ENCODE measurements at regions not wholly inside any gene's neighbourhood (a gene's known extent, or its start where the extent isn't known, plus 50 kb on each side); places are given as distances from the start of the nearest gene placed in this dataset.
"Not testable (repeated sequence)": the region's sequence is repeated elsewhere in the genome, so short reads cannot be mapped to it uniquely, and the experiment has no call there.

GRCh38 chr14:55843718-55844403 is 263.9 kb downstream of the KTN1 start:
- DNase-seq (ENCODE audit: low read depth in 3 of 3, low spot score in 2 of 3) = no peak

DNA sequence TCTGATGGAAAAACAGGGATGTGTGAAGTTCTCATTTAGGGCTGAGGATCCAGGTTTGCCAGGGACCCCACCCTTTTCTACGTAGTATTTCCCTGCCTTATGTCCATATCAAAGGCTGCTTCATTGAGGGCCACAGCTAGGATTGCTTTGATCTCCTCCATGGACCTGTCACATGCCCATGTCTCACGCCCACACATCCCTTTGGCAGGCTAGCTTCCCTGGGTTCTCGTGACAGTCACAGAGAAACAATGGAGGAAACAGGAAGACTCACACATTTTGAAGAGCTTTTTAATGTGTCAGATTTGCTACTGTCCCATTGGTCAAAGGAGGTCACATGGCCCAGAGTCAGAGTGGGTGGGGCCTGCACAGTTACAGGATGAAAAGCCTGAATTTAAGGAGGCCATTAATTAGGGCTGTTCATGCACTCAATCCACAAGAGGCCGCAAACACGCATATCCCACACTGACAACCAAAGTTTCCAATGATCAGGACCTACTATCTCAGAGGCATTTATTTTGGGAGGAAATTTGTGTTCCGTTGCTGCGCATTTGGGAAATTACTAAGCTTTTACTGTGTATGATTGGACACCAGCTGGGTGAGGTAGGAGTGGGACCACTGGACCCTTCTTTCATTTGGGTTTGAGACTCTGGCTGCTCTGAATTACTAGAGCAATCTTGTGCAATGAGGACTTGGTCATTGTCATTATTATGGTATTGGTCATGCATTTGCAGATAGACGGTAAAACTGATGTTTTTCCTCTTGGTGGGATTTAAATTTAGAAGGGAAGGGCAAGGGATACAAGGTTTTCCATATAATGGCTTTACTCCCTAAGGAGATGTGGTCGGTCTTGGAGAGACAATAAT is 266.2 kb downstream of the KTN1 start:
- DNase-seq (ENCODE audit: low read depth in 3 of 3, low spot score in 2 of 3) = no peak

DNA sequence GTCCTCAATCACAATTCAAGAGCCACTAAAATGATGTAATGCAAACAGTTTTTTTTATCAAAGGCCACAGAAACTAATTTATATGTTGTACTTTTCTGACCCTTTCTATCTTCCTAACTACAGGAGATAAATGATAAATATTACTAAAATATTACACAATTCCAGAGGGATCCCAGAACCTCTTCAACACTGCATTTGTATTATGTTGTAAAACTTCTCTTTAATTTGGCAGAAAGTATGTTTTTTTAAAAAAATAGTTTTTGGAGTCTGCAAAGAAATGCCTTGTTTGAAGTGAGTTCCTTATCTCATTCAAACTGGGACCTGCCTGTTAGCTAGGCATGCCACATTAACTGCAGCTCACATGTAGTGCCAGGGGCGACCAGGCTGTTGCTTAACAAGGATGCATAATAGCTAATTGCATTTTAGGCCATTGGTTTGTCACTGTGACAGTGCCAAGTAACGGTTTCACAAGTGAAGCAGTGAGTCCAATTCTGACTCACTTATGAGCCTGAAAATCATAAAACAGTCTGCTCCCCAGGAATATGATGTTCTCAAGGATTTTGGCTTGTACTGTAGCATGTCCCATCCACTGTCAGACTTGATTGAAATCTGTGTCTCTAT is 266.9 kb downstream of the KTN1 start:
- DNase-seq (ENCODE audit: low read depth in 3 of 3, low spot score in 2 of 3) = no peak

DNA sequence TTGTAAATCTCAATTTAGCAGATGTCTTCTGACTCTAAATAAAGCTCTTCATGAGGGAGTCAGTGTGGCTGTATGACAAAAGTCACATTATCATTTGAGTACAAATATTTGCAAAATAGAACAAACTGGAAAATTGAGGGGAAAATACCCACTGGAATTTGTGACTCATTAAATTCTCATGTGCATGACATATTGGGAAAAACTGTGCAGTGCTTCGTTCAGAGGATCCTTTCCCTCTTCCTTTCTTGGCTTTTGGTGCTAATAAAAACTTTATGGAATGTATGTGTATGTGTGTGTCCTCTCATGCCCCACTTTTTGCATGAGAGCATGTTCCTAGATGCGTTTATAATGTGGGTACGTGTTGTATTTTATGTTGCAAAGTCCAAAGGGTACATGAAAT is 267.8 kb downstream of the KTN1 start:
- DNase-seq (ENCODE audit: low read depth in 3 of 3, low spot score in 2 of 3) = no peak

DNA sequence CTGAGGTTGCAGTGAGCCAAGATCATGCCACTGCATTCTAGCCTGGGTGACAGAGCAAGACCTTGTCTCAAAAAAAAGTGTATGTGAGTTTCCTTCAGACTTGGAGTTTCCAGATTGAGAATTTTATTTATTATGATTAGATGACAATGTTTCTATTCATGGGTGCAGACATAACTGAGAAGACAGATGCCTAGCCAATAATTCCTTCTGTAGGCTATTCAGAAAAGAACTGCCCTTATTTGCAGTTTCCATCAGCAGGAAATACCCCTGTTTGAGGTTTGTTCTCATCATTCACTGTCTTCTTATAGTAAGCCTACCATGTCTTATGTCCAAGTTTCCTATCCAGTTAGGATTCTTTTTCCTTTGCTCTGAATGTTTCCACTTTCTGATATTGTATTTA is 269.0 kb downstream of the KTN1 start:
- no peak for DNase-seq (ENCODE audit: low read depth in 3 of 3, low spot score in 2 of 3)

- DNase-seq (ENCODE audit: low read depth in 3 of 3, low spot score in 2 of 3) = no peak
These were observed 268.4 kb upstream of the PELI2 start for GRCh38 chr14:55849833-55850232.

DNA sequence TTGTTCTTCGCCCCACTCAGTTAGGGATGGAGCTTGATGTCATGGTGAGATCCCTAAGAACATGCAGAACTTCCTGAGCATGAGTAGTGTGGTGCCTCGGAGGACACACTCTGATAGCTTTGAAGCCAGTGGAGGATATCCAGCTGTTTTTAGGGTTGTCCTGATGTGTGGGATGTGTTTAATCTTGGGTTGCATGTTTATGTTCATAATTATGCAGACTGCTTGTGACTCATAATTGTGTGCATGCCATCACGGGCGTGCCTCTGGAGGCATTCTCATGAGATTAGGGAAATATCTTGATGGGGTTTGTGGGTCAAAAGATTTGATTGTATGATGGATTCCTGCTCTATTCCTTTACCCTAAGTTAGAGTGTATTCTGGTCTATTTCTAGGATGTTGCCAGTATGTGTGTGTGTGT is 267.4 kb upstream of the PELI2 start:
- no peak for DNase-seq (ENCODE audit: low read depth in 3 of 3, low spot score in 2 of 3)

- no peak for DNase-seq (ENCODE audit: low read depth in 3 of 3, low spot score in 2 of 3)
These were observed 266.9 kb upstream of the PELI2 start for GRCh38 chr14:55851301-55851700.

GRCh38 chr14:55851961-55852360 is 266.2 kb upstream of the PELI2 start:
- DNase-seq (ENCODE audit: low read depth in 3 of 3, low spot score in 2 of 3) = no peak

DNA sequence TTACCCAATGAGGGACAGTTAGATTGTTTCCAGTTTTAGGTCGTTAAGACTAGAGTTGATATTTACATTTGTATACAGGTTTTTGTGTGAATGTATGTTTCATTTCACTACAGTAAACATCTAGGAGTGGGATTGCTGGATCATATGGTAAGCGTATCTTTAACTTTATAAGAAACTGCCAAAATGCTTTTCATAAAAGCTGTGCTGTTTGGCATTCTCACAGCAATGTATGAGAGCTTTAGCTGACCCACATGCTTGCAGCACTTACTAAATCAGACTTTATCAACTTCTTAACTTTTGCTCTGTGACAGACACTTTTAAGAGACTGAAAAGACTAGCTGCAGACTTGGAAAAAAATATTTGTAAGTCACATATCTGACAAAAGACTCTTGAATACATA is 262.5 kb upstream of the PELI2 start:
- DNase-seq (ENCODE audit: low read depth in 3 of 3, low spot score in 2 of 3) = no peak

DNA sequence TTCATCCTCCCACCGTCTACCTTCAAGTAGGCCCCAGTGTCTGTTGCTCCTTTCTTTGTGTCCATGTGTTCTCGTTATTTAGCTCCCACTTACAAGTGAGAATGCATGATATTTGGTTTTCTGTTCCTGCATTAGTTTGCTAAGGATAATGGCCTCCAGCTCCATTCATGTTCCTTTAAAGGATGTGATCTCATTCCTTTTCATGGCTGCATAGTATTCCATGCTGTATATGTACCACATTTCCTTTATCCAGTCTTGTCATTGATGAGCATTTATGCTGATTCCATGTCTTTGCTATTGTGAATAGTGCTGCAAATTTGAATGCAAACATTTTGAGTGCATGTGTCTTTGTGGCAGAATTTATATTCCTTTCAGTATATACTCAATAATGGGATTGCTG is 259.6 kb upstream of the PELI2 start:
- DNase-seq (ENCODE audit: low read depth in 3 of 3, low spot score in 2 of 3) = no peak

GRCh38 chr14:55861561-55861960 is 256.6 kb upstream of the PELI2 start:
- not testable (repeated sequence) for DNase-seq (ENCODE audit: low read depth in 3 of 3, low spot score in 2 of 3)

GRCh38 chr14:55864890-55865655 is 253.1 kb upstream of the PELI2 start:
- no peak for DNase-seq (ENCODE audit: low read depth in 3 of 3, low spot score in 2 of 3)

DNA sequence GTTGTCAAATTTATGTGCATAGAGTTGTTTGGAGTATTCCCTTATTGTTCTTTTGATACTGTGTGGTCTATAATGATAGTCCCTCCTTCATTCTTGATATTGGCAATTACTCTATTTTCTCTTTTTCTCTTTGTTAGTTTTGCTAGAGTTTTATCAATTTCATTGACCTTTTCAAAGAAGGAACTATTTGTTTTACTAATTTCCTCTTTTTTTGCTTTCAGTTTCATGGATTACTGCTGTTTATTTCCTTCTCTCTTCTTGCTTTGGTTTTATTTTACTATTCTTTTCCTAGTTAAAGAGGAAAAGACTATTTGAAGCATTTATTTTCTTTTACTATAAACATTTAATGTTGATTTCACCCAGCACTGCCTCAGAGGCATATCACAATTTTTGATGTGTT is 250.9 kb upstream of the PELI2 start:
- no peak for DNase-seq (ENCODE audit: low read depth in 3 of 3, low spot score in 2 of 3)

GRCh38 chr14:55867719-55868118 is 250.5 kb upstream of the PELI2 start:
- no peak for DNase-seq (ENCODE audit: low read depth in 3 of 3, low spot score in 2 of 3)

DNA sequence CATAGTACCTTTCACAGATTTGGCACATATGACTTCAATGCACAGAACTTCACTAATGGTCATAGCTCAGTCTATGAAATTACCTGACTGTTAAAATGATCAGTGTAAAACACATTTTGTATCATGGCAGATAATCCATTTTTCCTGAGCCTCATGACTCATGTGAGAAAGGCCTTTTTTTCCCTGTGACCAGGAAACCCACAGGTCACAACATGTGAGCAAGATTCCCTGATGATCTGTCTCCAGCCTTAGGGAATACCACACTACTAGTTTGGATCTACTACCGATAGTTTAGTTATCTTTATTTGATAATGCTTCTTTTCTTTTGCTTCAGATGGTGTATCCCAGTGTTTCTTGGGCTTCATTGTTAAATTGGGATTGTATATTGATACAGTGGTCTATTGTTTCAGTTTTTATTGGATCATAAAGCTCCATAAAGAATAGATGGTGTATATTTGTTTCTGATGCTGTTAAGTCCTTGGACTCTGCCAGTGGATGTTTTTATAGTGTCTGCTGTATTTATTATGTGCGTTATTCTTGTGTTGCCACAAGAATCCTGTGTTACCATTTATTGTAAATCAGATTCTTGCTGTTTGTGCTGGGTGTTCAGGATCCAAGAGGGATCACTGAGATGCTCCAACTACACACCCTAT is 248.7 kb upstream of the PELI2 start:
- DNase-seq (ENCODE audit: low read depth in 3 of 3, low spot score in 2 of 3) = no peak

- no peak for DNase-seq (ENCODE audit: low read depth in 3 of 3, low spot score in 2 of 3)
These were observed 245.0 kb upstream of the PELI2 start for GRCh38 chr14:55873169-55873568.

DNA sequence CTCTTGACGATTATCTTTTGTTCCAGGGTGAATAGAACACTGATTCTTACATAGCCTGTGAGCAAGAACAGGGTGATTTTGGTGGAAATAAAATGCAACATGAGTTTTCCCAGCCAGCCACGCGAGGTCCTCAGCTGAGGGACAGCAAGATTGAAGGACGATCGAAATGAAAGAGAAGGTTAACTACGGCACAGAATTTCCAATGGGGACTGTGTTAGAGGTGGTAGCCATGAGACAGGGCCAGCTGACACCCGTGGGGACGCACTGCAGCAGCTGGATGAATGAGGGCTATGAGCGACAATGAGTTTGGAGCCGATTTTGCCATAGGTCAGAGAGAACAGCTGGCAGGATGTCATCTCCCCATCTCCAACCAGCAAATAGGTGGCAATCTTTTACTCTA is 243.4 kb upstream of the PELI2 start:
- DNase-seq (ENCODE audit: low read depth in 3 of 3, low spot score in 2 of 3) = no peak

DNA sequence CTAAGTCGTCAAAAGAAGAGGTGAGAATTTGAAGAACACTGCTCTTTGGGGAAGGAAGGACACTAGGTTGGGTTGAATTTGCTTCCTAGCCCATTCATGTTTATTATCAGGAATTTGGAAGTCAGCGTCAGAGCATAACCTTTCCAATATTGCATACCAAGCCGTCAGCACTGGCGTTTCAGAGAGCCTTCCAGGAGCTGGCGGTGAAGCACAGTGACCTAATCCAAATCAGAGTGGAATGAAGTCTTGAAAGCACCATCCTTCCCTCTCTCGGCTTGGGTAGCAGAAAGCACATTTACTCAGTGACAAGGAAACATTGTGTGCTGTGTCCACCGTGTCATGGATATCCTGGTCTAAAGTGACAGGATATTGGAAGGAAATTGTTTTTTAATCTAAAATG is 240.3 kb upstream of the PELI2 start:
- DNase-seq (ENCODE audit: low read depth in 3 of 3, low spot score in 2 of 3) = no peak

DNA sequence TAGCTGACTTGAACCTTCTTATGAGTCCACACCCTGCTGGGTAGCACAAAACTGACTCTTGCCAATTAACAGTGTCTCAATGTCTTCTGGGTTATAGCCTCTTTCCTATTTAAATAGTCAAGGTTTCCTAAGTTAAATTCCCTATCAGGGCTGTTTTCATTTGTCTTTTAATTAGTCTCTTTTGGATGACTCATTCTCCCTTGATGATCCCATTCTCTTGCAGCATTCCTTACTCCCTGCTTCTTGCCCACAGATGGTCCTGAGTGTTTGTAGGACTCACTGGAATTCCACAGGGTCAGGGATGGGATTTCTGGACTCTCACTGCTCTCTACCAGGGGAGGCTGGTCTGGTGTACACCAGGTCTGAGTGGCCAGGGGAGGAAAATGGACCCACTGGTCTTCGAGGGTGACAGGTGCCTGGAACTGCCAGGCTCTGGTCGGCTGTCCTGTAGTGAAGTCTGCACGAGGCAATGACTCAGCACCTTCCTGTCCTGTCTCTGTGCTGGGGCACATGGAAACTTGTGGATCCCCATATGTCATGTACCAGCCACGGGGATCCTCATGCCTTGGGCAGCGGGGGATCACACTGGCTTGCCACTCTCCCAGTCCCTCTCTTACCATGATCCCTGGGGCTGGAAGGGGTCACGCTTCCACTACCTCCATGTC is 236.5 kb upstream of the PELI2 start:
- no peak for DNase-seq (ENCODE audit: low read depth in 3 of 3, low spot score in 2 of 3)
